ENCODE measurements at regions not wholly inside any gene's neighbourhood (a gene's known extent, or its start where the extent isn't known, plus 50 kb on each side); places are given as distances from the start of the nearest gene placed in this dataset.

GRCh38 chr18:56086786-56087185 lies 498.8 kb upstream of the TCF4 start:
- 5% methylated on average over 7 of the region's 7 CpGs for WGBS (ENCODE audit: insufficient coverage, low coverage, missing lambda C conversion rate)
- DNase-seq (ENCODE audit: extremely low read depth in 1 of 4, low spot score in 3 of 4) (no peak), ATAC-seq (no peak), FAIRE-seq (no peak)
- peaks cover 0 to 5% of the 10 kb centered on the region in 2 experiments; a peak in 1 of 5 replicates for H3K27me3 ChIP-seq (ENCODE audit: control insufficient read depth in 2 of 2, insufficient read depth in 2 of 2, low read length in 2 of 2)
- intact Hi-C loops (cut with micrococcal nuclease): no loop called here
- ChIA-PET CTCF (ENCODE audit: low intra/inter-chr PET ratio) (no interaction called here), POLR2A (no interaction called here)
- H3K9ac ChIP-seq (ENCODE audit: insufficient read depth in 1 of 2, low read depth in 2 of 2, low read length in 2 of 2): no peak overlapping the region
- no peaks in the 10 kb centered on the region for H4K20me1 ChIP-seq (replicated peaks; ENCODE audit: control insufficient read depth, insufficient read depth, low read length)
- no peaks in the 10 kb centered on the region for H3K79me2 ChIP-seq (ENCODE audit: control insufficient read depth, insufficient read depth, low read length)
- H3K4me3 ChIP-seq: no peak overlapping the region
- H2AFZ ChIP-seq (ENCODE audit: low read depth, low read length): no peak overlapping the region
- in situ Hi-C loops (cut with MboI): no loop called here
- BruUV-seq (replicated peaks): no TSS peak
- H3K4me2 ChIP-seq (ENCODE audit: insufficient read depth, low read length): no peak overlapping the region
- no peaks in the 10 kb centered on the region for H3K4me1 ChIP-seq (replicated peaks in 1 of 2; ENCODE audit: control insufficient read depth in 2 of 2, insufficient read depth in 2 of 2, low read length in 2 of 2)
- H3K9me1 ChIP-seq (ENCODE audit: control insufficient read depth, insufficient read depth, low read length): no peaks in the 10 kb centered on the region
- H3K36me3 ChIP-seq (ENCODE audit: control insufficient read depth, insufficient read depth, low read length): no peaks in the 10 kb centered on the region
- no peaks in the 10 kb centered on the region for H3K9me3 ChIP-seq (replicated peaks; ENCODE audit: control insufficient read depth, insufficient read depth, low read depth, low read length)
- no peak overlapping the region for H3K27ac ChIP-seq (ENCODE audit: extremely low read depth, low read depth, low read length)
- no peak for TF ChIP-seq FIP1L1 (IDR thresholded peaks at IDR 0.05; ENCODE audit: low read depth, low read length, poor library complexity, severe bottlenecking)
- no peak for TF ChIP-seq ZBTB7A (IDR thresholded peaks at IDR 0.05; ENCODE audit: borderline replicate concordance, control insufficient read depth, low read depth, low read length)
- no peak for TF ChIP-seq ARID3A (IDR thresholded peaks at IDR 0.05; ENCODE audit: borderline replicate concordance, low read depth, low read length)
- no peak for TF ChIP-seq AFF1 (IDR thresholded peaks at IDR 0.05; ENCODE audit: low read depth in 1 of 2, partially characterized antibody in 2 of 2)
- TF ChIP-seq ARID4B (CRISPR knock-in tag; IDR thresholded peaks at IDR 0.05): no peak
- TF ChIP-seq PML (IDR thresholded peaks at IDR 0.05; ENCODE audit: low read length): no peak
- TF ChIP-seq NFATC3 (IDR thresholded peaks at IDR 0.05): no peak
- TF ChIP-seq RAD51 (IDR thresholded peaks at IDR 0.05; ENCODE audit: borderline replicate concordance, low read depth): no peak
- TF ChIP-seq CBX3 (IDR thresholded peaks at IDR 0.05; ENCODE audit: borderline replicate concordance in 1 of 2, low read length in 2 of 2): no peak
- no peak for TF ChIP-seq TGIF2 (CRISPR knock-in tag; IDR thresholded peaks at IDR 0.05)
- no peak for TF ChIP-seq PHB (CRISPR knock-in tag; IDR thresholded peaks at IDR 0.05)
- TF ChIP-seq USF1 (CRISPR knock-in tag; IDR thresholded peaks at IDR 0.05): no peak
- no peak for TF ChIP-seq HLTF (IDR thresholded peaks at IDR 0.05)
